GM18873 (cell line): ENCODE measurements at regions not wholly inside any gene's neighbourhood (a gene's known extent, or its start where the extent isn't known, plus 50 kb on each side); places are given as distances from the start of the nearest gene placed in this dataset.

Experiments used
- ATAC-seq: cut with Tn5 transposase; IDR thresholded peaks from one replicate; pipeline ENCODE4 v1.9.1; 2021; ENCODE audit warnings: mild to moderate bottlenecking, moderate library complexity, moderate number of reproducible peaks; ENCODE audit not compliant: unreplicated experiment, low FRiP score

DNA sequence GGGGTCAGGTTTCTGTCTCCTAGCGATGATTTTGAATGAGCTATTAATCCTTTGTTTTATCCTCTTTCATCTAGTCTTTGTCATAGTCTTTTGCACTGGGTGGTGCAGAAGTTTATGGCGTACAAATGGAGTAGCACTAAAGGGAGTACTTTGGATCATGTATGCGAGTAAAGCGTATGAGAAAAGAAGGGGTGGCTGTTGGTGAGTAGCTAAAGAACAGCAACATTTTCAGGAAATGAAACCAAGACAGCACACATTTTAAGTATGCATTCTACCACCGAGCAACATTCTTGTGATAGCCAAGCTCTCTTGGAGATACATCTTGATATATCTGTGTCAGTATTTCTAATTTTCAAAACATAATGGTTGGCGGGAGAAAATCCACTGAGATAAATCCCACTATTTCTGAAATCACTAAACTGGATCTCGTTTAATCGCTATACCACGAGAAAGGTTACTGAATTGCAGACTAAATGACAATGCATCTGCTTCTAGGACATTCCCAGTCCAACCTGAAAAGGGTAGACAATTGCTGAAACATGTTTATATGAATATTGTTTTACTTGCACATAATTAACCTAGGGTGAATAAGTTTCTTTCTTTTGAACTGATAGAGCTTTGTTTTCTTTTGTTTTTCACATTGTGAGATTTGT, 196.1 kb downstream of the TRIM27 start:
- no peak for ATAC-seq

DNA sequence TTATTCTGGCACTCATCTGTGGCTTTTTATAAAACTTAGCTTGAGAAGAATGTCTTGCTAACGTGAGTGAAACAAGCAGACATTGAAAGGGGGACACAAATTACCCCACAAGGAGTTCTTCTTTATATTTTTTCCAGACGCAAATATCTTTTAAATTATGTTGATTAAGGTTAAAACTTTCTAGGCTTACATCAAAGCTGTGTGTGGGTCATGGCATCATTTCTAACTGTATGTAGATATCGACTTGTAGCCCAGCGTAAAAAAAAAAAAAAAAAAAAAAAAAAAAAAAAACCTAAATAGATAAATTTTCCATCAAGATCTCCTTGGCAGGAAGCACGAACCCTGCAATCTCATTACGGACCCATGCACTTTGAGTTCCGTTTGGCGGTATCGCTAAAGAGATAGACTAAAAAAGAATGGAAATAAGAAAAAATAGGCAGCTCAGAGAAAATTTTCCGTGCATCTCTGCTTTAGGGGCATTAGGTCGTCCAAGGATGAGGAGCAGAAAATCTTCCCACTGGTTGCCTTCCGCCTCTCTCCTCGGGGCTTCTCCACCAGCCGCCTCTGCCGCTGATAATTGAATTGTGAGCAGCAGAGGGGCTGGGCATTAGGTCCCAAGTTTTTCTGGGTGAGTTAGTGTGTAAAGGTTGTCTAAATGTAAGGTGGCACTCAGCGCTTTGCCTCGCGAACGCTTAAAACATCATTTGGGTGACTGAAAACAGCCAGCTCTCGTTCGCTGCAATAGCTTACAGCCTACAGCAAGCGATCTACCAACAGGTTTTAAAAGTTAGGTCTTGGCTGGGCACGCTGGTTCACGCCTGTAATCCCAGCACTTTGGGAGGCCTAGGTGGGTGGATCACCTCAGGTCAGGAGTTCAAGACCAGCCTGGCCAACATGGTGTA, 194.0 kb downstream of the TRIM27 start:
- no peak for ATAC-seq

DNA sequence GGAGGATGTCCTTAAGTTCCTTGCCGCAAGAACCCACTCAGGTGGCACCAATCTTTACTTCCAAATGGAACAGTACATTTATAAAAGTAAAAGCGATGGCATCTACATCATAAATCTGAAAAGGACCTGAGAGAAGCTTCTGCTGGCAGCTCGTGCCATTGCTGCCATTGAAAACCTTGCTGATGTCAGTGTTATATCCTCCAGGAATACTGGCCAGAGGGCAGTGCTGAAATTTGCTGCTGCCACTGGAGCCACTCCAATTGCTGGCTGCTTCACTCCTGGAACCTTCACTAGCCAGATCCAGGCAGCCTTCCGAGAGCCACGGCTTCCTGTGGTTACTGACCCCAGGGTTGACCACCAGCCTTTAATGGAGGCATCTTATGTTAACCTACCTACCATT, 191.7 kb downstream of the TRIM27 start:
- ATAC-seq = no peak

DNA sequence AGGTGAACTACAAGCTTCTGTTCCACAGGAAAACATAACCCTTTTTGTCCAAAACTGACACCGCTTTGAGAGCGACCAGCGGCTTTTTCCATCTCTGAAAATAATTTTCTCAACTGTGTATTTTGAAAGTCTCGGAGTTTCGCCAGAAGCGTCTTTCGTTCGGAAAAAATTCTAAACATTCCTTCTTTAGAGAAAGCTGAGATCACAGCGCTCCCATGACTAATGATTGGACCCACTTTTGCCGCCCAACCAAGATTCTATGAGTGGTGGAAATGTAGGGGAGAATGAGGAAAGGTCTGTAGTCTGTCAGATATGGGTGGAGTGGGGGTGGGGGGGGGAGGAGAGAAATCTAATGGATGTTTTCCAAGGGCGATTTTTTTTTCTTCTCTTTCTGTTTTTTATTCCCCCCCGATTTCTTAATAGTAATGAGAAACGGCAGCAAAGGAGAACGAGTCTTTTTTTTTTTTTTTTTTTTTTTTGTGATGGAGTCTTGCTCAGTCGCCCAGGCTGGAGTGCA, 189.3 kb downstream of the TRIM27 start:
- ATAC-seq = no peak

DNA sequence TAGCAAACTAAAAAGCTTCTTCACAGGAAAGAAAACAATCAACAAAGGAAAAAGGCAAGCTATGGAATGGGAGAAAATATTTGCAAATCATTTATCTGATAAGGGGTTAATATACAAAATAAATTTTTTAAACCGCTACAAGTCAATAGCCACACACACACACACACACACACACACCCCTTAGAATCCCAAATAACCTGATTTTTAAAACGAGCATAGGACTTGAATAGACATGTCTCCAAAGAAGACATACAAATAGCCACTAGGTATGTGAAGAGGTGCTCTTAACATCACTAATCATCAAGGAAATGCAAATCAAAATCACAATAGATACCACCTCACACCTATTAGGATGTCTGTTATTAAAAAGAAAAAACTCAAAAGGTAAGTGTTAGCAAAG, 187.7 kb downstream of the TRIM27 start:
- ATAC-seq = no peak

DNA sequence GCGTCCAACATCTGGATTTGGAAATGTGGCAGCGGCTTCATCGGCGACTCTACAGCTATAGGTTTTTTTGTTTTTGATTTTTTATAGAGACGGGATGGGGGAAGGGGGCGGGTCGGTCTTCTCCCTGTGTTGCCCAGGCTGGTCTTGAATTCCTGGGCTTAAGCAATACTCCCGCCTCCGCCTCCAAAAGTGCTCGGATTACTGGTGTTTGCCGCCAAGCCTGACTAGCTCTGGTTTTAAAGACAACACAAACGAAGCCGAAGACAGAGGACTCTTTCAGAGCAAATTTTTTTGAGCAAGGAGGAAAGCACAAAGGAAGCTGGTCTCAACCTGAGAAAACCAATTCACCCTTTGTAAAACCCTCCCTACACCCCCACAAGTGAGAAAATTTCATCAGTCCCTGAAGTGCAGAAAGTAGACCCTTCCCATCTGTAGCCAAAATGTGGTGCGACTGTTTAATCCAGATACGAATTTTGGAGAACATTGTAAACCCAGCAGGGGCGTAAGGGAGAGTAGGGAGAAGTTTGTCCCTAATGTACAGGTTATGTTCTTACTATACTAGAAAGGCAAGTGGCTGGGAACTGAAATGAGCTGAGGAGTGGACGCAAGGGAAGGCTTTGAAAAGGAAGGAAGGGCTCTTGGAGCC, 185.9 kb downstream of the TRIM27 start:
- ATAC-seq = no peak

DNA sequence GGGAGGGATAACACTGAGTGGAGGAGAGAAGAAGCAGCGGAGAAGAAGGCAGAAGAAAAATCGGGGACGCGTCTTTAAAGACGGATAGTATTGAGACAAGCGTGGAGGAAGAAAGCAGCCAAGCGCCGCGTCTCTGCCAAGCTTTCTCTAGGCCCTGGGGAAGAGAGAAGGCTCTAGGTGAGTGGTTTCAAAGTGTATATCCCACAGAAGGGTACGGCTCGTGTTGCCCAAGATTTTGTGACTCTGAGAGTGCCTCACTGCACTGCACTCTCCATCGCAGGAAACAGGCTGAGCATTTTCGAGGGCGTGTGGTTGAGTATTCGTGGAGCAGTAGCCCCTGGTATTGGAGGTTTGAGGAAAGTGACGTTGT, 185.4 kb downstream of the TRIM27 start:
- no peak for ATAC-seq

DNA sequence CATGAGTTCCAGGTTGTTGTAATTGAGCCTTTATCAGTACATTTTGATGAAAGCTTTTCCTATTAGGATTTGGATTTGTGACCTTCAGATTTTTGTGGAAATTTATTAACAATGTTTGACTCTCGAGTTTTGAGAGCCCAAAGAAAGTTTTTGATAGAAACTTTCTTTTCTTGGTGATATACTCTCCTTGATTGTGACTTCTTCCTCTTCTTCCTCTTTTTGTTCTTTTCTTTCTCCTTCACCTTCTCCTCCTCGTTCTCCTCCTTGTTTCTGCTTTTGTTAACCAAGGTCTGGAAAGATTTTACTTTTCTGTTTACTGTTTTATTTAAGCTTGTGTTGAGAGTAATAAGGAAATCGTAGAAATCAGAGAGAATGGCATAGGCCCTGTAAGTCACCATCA, 182.4 kb downstream of the TRIM27 start:
- no peak for ATAC-seq

DNA sequence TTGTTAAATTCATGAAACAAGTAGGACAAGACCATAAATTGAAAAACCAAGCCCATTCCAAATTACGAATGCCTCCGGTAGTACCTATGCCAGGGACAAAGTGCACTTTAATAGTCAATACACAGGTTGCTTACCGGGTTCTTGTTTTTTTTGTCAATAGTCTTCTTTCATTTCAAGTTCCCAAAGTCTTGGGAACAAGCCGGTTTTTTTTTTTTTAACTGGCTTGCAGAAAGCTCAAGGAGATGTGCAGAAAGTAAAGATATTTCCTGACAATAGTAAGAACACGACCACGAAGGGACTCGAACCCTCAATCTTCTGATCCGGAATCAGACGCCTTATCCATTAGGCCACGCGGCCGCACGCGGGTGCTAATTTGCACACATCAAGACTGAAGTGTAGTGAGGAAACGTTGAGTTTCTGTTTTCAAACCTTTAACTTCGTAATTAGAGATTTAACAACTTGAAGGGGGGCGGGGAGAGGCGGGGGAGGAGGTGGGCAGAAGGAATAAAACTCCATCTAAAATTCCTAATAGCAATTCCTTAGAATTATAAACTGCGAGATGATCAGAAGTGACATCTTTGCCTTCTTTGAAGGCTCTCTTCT, 181.0 kb downstream of the TRIM27 start:
- no peak for ATAC-seq

DNA sequence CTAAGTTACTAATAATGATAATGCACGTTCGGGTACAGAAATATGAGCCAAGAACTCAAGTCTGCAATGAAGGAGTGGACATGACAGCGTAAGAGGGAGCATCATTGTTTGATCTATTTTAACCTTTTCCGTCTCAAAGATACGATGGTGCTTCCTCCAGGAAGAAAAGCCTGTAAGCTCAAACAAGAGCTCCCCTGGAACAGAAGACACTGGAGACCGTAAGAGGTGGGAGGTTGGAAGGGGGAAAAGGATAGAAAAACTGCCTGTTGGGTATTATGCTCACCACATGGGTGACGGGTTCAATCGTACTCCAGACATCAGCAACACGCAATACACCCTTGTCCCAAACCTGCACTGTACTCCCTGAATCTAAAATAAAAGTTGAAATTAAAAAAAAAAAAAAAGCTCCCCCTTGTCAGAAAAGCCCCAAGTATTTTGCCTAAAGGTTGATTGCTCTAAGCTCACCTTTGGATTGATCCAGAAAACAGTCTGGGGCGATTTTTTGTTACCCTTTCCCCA, 180.5 kb downstream of the TRIM27 start:
- ATAC-seq = no peak

DNA sequence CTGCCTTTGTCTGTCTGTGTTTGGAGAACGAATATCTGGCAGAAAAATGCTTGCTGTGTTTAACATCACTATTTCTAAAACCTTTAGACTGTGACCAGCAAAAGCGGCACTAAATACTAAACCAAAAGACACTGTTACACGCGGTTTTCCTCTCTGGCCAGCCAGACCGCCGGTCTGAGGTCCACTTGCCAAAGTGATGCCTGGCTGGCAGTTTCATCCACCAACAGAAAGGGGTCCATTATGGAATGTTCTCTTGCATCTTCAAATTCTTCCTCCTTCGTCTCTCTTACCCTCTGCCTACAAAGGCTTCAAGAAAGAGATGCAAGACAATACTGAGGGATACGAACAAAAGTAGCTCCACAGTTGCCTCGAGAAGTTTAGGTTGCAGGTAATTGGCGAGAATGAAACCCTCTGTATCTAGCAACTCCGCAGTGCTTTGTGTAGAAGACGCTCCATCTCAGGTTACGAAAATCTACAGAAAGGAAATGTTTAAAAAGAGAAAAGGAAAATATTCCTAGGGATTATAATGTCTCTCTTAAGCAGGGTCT, 176.6 kb downstream of the TRIM27 start:
- no peak for ATAC-seq

DNA sequence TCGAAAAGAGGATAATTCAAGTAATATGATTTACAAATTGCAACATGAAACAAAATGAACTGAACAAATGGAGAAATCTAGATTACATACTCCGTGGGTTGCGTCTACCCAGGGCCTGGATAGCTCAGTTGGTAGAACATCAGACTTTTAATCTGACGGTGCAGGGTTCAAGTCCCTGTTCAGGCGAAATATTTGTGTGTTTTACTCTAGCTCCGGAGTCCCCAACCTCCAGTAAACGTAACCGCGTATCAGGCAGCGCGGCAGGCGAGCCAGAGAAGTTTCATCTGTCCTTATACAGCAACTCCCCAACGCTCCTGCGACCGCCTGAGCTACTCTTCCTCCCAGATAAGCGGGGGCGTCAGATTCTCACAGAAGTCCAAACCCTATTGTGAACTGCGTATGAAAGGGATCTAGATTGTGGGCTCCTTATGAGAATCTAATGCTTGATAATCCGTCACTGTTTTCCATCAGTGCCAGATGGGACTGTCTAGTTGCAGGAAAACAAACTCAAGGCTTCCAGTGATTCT, 176.1 kb downstream of the TRIM27 start:
- ATAC-seq = no peak

DNA sequence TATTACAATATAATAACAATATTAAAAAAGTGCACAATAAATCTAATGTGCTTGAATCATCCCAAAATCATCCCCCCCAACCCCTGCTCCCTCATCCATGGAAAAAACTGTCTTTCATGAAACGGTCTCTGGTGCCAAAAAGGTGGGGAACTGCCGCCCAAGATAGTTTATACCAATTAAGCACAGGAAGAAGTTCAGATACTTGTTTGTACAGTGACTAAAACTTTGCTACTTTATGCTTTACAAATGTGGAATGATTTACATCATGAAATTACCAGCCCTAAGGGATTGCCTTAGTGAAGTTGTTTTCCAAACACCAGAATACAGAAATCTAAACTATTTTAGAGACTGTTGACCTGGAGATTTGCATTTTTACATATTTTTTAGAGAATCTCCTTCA, 175.6 kb downstream of the TRIM27 start:
- no peak for ATAC-seq

DNA sequence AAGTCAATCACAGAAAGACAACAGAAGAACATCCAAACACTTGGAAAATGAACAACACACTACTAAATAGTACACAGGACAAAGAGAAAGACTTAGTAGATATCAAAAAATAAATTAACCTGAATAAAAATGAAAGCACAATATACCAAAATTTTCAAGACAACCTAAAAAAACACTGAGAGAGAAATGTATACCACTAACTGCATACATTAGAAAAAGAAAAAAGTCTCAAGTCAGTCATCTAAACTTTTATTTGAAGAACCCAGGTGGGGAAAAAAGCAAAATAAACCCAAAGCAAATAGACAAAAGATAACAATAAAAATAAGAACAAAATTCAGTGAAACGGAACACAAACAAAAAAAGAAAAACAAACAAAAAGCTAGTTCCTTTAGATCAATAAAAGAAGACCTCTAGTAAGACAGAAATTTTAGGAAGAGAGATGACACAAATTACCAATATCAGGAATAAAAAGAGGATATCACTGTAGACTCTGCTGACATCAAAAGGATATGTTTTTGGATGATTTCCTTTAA, 172.8 kb downstream of the TRIM27 start:
- ATAC-seq = no peak

DNA sequence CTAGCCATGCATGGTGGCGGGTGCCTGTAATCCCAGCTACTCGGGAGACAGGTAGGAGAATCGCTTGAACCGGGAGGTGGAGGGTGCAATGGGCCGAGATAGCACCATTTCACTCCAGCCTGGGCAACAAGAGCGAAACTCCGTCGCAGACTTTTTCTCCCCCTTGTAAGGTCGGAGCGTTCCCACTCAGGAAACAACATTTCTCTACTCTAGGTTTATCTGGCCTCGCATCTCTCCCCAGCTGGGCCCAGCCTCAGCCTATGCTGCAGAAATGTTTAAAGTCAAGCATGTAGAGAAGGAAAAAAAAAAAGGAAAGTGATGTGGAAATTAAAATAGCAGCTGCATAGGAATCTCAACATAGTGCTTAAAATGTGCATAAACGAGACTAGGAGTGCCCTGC, 172.3 kb downstream of the TRIM27 start:
- no peak for ATAC-seq

DNA sequence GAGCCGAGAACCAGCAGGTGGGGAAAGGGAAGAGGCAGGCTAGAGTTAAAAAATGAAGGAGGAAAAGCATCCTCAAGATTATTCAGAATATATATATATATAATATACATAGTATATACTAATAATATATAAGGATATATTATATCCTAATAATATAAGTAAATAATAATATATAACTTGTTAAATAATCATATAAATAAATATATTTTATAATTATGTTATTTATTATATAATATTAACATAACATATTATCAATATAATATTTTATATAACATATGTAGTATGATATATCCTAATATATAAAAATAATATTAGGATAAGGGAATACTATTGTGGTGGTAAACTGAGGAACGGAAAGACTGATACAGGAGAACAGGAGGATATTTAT, 171.8 kb downstream of the TRIM27 start:
- no peak for ATAC-seq

DNA sequence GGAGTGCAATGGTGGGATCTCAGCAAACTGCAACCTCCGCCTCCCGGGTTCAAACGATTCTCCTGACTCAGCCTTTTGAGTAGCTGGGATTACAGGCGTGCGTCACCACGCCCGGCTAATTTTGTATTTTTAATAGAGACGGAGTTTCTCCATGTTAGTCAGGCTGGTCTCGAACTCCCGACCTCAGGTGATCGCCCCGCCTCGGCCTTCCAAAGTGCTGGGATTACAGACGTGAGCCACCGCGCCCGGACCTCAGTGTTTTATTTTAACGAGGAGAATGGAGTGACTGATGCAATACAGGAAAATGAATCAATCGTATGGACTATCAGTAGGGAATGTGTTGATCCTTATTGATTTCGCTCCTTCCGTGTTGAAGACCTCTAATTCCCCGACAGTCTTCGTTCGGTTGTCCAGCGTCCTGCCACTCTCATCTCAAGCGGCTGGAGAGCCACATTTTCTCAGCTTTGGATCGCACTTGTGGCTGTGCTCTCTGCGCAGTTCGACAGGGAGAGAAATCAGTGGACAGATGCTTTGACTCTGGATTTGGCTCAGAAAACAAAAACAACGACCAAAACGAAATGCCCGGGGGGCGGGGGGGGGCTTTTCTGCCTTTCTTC, 166.2 kb downstream of the TRIM27 start:
- ATAC-seq = no peak

DNA sequence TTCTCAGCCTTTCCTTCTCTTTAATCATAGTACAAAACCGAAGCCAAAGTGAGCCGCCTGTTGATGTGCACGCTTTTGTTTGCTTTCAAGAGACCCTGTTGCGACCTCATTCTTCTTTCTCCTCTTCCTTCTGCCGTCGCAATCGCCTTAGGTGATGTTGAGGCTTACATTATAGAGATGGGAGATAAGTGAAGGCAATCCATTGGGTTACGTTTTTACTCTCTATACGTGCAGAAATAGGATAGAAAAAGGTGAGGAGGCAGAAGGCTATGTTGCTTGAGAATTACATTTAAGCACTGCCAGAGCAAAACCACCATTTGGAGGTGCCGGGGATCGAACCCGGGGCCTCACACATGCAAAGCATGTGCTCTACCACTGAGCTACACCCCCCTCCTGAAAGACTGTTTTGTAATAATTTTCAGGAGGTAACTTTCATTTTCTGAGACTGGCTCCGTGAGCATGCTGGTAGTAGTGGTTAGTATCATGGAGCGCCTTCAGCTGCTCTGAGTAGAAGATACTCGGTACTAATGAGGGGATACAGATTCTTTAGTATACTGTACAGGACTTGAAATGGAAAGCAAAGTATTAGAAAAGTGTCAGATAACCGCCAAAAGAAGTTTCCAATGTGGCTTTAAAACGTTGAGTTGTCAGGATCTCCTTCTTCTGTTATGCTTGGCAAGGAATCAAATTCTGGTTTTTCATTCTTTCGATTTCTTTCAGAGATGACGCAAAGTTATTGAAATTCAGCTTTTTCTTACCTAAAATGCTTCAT, 165.6 kb downstream of the TRIM27 start:
- no peak for ATAC-seq

DNA sequence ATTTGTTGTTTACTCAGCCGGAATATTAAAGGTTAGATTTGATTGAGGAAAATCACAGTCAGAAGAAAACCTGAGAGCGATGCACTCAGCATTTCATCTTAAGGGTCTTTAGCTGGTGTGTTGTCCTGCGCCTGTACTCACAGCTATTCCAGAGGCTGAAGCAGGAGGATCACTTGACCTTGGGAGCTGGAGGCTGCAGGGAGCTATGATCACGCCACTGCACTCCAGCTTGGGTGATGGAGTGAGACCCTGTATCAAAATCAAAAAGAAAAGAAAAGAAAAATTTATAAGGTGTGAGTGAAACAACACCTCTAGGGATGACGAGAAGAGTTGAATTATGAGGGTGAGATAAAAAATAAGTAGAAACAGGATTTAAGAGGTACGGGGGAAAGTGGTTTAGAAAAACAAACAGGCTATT, 165.0 kb downstream of the TRIM27 start:
- ATAC-seq = no peak
